HEK293 (cell line): ENCODE measurements at regions not wholly inside any gene's neighbourhood (a gene's known extent, or its start where the extent isn't known, plus 50 kb on each side); places are given as distances from the start of the nearest gene placed in this dataset.
A peak's percentile ranks its signal among the peaks of the same experiment; 100 is the strongest.

Experiments used
- CTCF ChIA-PET: fragments of 350-600 bp; formaldehyde crosslinking; extraction: SDS; loops from one replicate; lab custom pipeline; 2021; ENCODE audit warnings: antibody characterized with exemption; lab: Yijun Ruan, JAX
- POLR2A ChIA-PET: fragments of 300-600 bp; formaldehyde crosslinking; extraction: SDS; loops from one replicate; lab custom pipeline; 2020; ENCODE audit warnings: antibody characterized with exemption, inconsistent platforms; lab: Yijun Ruan, JAX
- H3K27ac ChIP-seq: fragments of 200-500 bp; sonication (Bioruptor generic); 2 replicates; pipeline ENCODE4 v1.5.1; 2014; ENCODE audit warnings: low read depth, low read length, control low read depth, inconsistent platforms; ENCODE audit errors: extremely low read depth
- H3K36me3 ChIP-seq, 2 experiments: fragments of 200-500 bp in 1 of 2; sonication (Bioruptor generic) in 1 of 2; 1 replicate in 1 of 2; 2 replicates in 1 of 2; pipeline ENCODE4 v1.5.1; 2014 to 2017; ENCODE audit warnings: inconsistent platforms in 2 of 2, low read length in 2 of 2; ENCODE audit not compliant: control insufficient read depth in 2 of 2, insufficient read depth in 1 of 2
- H3K4me1 ChIP-seq: fragments of 200-500 bp; sonication (Bioruptor generic); 2 replicates; pipeline ENCODE4 v1.5.1; 2014; ENCODE audit warnings: mild to moderate bottlenecking, low read length, inconsistent platforms; ENCODE audit not compliant: control insufficient read depth, insufficient read depth
- H3K4me3 ChIP-seq: 2 replicates; pipeline ENCODE4 v1.5.1; 2011; ENCODE audit warnings: low read depth, mild to moderate bottlenecking, control low read depth, low read length, moderate library complexity
- H3K9me3 ChIP-seq: fragments of 200-500 bp; sonication (Bioruptor generic); 2 replicates; pipeline ENCODE4 v1.5.1; 2014; ENCODE audit warnings: low read depth, low read length, inconsistent platforms; ENCODE audit not compliant: control insufficient read depth, insufficient read depth
- GLI2 ChIP-seq: fragments of 450-650 bp; formaldehyde crosslinking; IDR thresholded peaks from 2 replicates; pipeline ENCODE4; 2017; ENCODE audit warnings: missing biosample characterization, missing genetic modification characterization, low read depth, borderline replicate concordance
- HOXA7 ChIP-seq: sonication (generic); formaldehyde crosslinking; IDR thresholded peaks from 2 replicates; pipeline ENCODE4 v1.8.1; 2022; ENCODE audit warnings: missing genetic modification reagents, borderline replicate concordance
- PRDM4 ChIP-seq: fragments of 450-650 bp; formaldehyde crosslinking; IDR thresholded peaks from 2 replicates; pipeline ENCODE4 v1.5.1; 2017; ENCODE audit warnings: missing biosample characterization, missing genetic modification characterization
- YY1 ChIP-seq: fragments of 450-650 bp; formaldehyde crosslinking; IDR thresholded peaks from 2 replicates; pipeline ENCODE4 v1.5.1; 2018; ENCODE audit warnings: missing biosample characterization, missing genetic modification characterization
- ZBTB21 ChIP-seq: fragments of 450-650 bp; formaldehyde crosslinking; IDR thresholded peaks from 2 replicates; pipeline ENCODE4 v1.5.1; 2017; ENCODE audit warnings: missing biosample characterization, missing genetic modification characterization
- ZNF138 ChIP-seq: fragments of 450-650 bp; formaldehyde crosslinking; IDR thresholded peaks from 2 replicates; pipeline ENCODE4 v1.5.1; 2016; ENCODE audit warnings: missing biosample characterization, missing genetic modification characterization, borderline replicate concordance
- ZNF140 ChIP-seq: fragments of 450-650 bp; formaldehyde crosslinking; IDR thresholded peaks from 2 replicates; pipeline ENCODE4 v1.5.1; 2016; ENCODE audit warnings: missing biosample characterization, missing genetic modification characterization
- ZNF239 ChIP-seq: fragments of 450-650 bp; formaldehyde crosslinking; IDR thresholded peaks from 2 replicates; pipeline ENCODE4 v1.5.1; 2016; ENCODE audit warnings: missing biosample characterization, missing genetic modification characterization
- ZNF24 ChIP-seq: fragments of 450-650 bp; formaldehyde crosslinking; IDR thresholded peaks from 2 replicates; pipeline ENCODE4 v1.5.1; 2016; ENCODE audit warnings: missing biosample characterization, missing genetic modification characterization
- ZNF280D ChIP-seq: fragments of 450-650 bp; formaldehyde crosslinking; IDR thresholded peaks from 2 replicates; pipeline ENCODE4 v1.5.1; 2016; ENCODE audit warnings: missing biosample characterization, missing genetic modification characterization
- ZNF362 ChIP-seq: fragments of 450-650 bp; formaldehyde crosslinking; IDR thresholded peaks from 2 replicates; pipeline ENCODE4 v1.5.1; 2016; ENCODE audit warnings: missing biosample characterization, missing genetic modification characterization
- ZNF366 ChIP-seq: fragments of 450-650 bp; formaldehyde crosslinking; conservative IDR thresholded peaks from 2 replicates; pipeline ENCODE4 v1.5.1; 2016; ENCODE audit warnings: missing biosample characterization, missing genetic modification characterization
- ZNF433 ChIP-seq: fragments of 450-650 bp; formaldehyde crosslinking; IDR thresholded peaks from 2 replicates; pipeline ENCODE4 v1.5.1; 2016; ENCODE audit warnings: missing biosample characterization, missing genetic modification characterization, low read depth
- ZNF518A ChIP-seq: fragments of 450-650 bp; formaldehyde crosslinking; conservative IDR thresholded peaks from 2 replicates; pipeline ENCODE4 v1.5.1; 2016; ENCODE audit warnings: low read depth, missing biosample characterization, missing genetic modification characterization
- ZNF580 ChIP-seq: fragments of 450-650 bp; formaldehyde crosslinking; IDR thresholded peaks from 2 replicates; pipeline ENCODE4 v1.5.1; 2016; ENCODE audit warnings: missing biosample characterization, missing genetic modification characterization
- ZNF654 ChIP-seq: fragments of 450-650 bp; formaldehyde crosslinking; IDR thresholded peaks from 2 replicates; pipeline ENCODE4 v1.5.1; 2016; ENCODE audit warnings: low read depth, missing biosample characterization, missing genetic modification characterization
- ZNF677 ChIP-seq: fragments of 450-650 bp; IDR thresholded peaks from 2 replicates; pipeline ENCODE4 v1.5.0; 2018; ENCODE audit warnings: missing biosample characterization, mild to moderate bottlenecking, missing genetic modification characterization, moderate library complexity
- ZNF776 ChIP-seq: fragments of 450-650 bp; formaldehyde crosslinking; IDR thresholded peaks from 2 replicates; pipeline ENCODE4 v1.5.0; 2017; ENCODE audit warnings: missing biosample characterization, missing genetic modification characterization, borderline replicate concordance
- ZNF777 ChIP-seq: fragments of 450-650 bp; formaldehyde crosslinking; IDR thresholded peaks from 2 replicates; pipeline ENCODE4 v1.5.1; 2017; ENCODE audit warnings: missing biosample characterization, missing genetic modification characterization, borderline replicate concordance
- ZNF830 ChIP-seq: fragments of 450-650 bp; IDR thresholded peaks from 2 replicates; pipeline ENCODE4 v1.5.0; 2018; ENCODE audit warnings: missing biosample characterization, missing genetic modification characterization, low read depth, mild to moderate bottlenecking, moderate library complexity

GRCh38 chr5:147093138-147093537, 141.7 kb upstream of the STK32A start:
- ChIA-PET CTCF (no interaction called here), POLR2A (no interaction called here)
- no peak overlapping the region for H3K27ac ChIP-seq
- no peak overlapping the region for H3K4me3 ChIP-seq
- no peaks in the 10 kb centered on the region for H3K36me3 ChIP-seq
- no peaks in the 10 kb centered on the region for H3K9me3 ChIP-seq
- no peaks in the 10 kb centered on the region; the same call in 1 of the 2 replicates for H3K4me1 ChIP-seq
- TF ChIP-seq ZNF140 (tag by site-specific recombination) (no peak), ZBTB21 (tag by site-specific recombination) (0 out of 2 replicates have a peak, but pooled peaks have one; percentile 41)
- TF ChIP-seq, all 188 proteins: peak for 1

GRCh38 chr5:147095740-147096139, 139.1 kb upstream of the STK32A start:
- H3K27ac ChIP-seq: no peak overlapping the region
- POLR2A ChIA-PET: no interaction called here
- H3K4me1 ChIP-seq: no peaks in the 10 kb centered on the region; the same call in 1 of the 2 replicates
- no peak overlapping the region for H3K4me3 ChIP-seq
- CTCF ChIA-PET: interaction anchor here (4.9 kb wide), 1 partner anchor 92 kb away, joined by 78 read pairs; no protein-coding TSS in a partner anchor
- H3K9me3 ChIP-seq: no peaks in the 10 kb centered on the region
- H3K36me3 ChIP-seq: no peaks in the 10 kb centered on the region
- TF ChIP-seq ZNF433 (tag by site-specific recombination): no peak
- TF ChIP-seq PRDM4 (tag by site-specific recombination): no peak
- TF ChIP-seq YY1 (tag by site-specific recombination): no peak
- no peak for TF ChIP-seq ZNF138 (tag by site-specific recombination)
- no peak for TF ChIP-seq ZNF677 (tag by site-specific recombination)
- no peak for TF ChIP-seq ZNF776 (tag by site-specific recombination)
- no peak for TF ChIP-seq ZNF280D
- TF ChIP-seq ZNF366: no peak
- no peak for TF ChIP-seq ZNF830 (tag by site-specific recombination)
- TF ChIP-seq GLI2 (tag by site-specific recombination): no peak
- TF ChIP-seq ZNF777 (tag by site-specific recombination): no peak
- TF ChIP-seq HOXA7 (CRISPR knock-in tag): no peak
- no peak for TF ChIP-seq ZNF580 (tag by site-specific recombination)
- no peak for TF ChIP-seq ZNF654 (tag by site-specific recombination)
- no peak for TF ChIP-seq ZNF239 (tag by site-specific recombination)
- no peak for TF ChIP-seq ZNF24 (tag by site-specific recombination)
- TF ChIP-seq ZNF518A (tag by site-specific recombination): no peak
- TF ChIP-seq ZNF362 (tag by site-specific recombination): no peak
